Uterus (tissue), 3 donors: ENCODE measurements at regions not wholly inside any gene's neighbourhood (a gene's known extent, or its start where the extent isn't known, plus 50 kb on each side); places are given as distances from the start of the nearest gene placed in this dataset.

Experiments
- DNase-seq, 2 donors: peaks; one replicate each; pipeline ENCODE4 v3.0.0-alpha.2; 2019 to 2020
- H3K27ac ChIP-seq, 2 donors: fragments of 200-600 bp; sonication (generic); 1 replicate in 1 of 2; 2 replicates in 1 of 2; pipeline ENCODE4 v1.5.1; 2016 to 2018
- H3K27me3 ChIP-seq, 2 donors: fragments of 200-600 bp; sonication (generic); one replicate each; pipeline ENCODE4 v1.5.1; 2018 to 2019; ENCODE audit warnings: control low read depth in 1 of 2
- H3K36me3 ChIP-seq, 2 donors: fragments of 200-600 bp; sonication (generic); one replicate each; pipeline ENCODE4 v1.5.1; 2019; ENCODE audit warnings: control low read depth in 1 of 2
- H3K4me1 ChIP-seq, 2 donors: fragments of 200-600 bp; sonication (generic); one replicate each; pipeline ENCODE4 v1.5.1; 2018 to 2019; ENCODE audit warnings: control low read depth in 1 of 2
- H3K4me3 ChIP-seq, 2 donors: fragments of 200-600 bp; sonication (generic); 1 replicate in 1 of 2; 2 replicates in 1 of 2; pipeline ENCODE4 v1.5.1; 2018 to 2019; ENCODE audit warnings: mild to moderate bottlenecking in 1 of 2
- H3K9me3 ChIP-seq, 2 donors: fragments of 200-600 bp; sonication (generic); one replicate each; pipeline ENCODE4 v1.5.1; 2019; ENCODE audit warnings: control low read depth in 1 of 2
- POLR2A ChIP-seq, 2 donors: fragments of 450-650 bp; IDR thresholded peaks; one replicate each; pipeline ENCODE4 v1.6.1; 2016; ENCODE audit warnings: antibody characterized with exemption in 2 of 2, mild to moderate bottlenecking in 1 of 2, moderate library complexity in 1 of 2
- intact Hi-C: fragments of 100-400 bp; cut with DNase I; formaldehyde crosslinking; loops from one replicate; pipeline ENCODE4 v1.15.1; 2023; ENCODE audit warnings: low total_unique reads
- TF ChIP-seq, protein P1 (sequence below), 4 experiments: fragments of 200-600 bp in 2 of 4; fragments of 450-650 bp in 2 of 4; sonication (generic) in 2 of 4; IDR thresholded peaks; one replicate each; pipeline ENCODE4 v1.5.1; 2016 to 2019; ENCODE audit warnings: antibody characterized with exemption in 4 of 4, mild to moderate bottlenecking in 2 of 4, moderate library complexity in 1 of 4
- donor health status: DM: yes; HTN: yes; CAD: no.

DNA sequence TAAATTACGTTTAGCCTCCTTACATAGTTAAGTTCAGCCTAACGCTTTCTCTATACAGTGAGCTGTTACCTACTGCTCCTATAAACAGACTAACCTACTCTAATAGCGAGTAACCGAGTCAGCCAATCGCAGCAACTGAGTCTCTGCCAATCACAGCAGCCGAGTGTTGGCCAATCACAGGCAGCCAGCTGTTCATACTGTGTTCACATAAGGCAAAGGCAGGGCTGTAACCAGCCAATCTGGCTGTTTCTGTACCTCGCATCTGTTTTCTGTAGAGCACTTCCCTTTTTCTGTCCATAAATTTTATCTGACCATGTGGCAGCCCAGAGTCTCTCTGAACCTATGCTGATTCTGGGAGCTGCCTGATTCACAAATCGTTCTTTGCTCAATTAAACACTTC, 263.9 kb upstream of the JARID2 start:
- intact Hi-C loops, result no loop called here
- Histone ChIP-seq H3K27me3 (no peaks in the 10 kb centered on the region), H3K9me3 (no peaks in the 10 kb centered on the region), H3K36me3 (no peaks in the 10 kb centered on the region), H3K4me1 (no peaks in the 10 kb centered on the region), H3K4me3 (no peak overlapping the region), H3K27ac (no peak overlapping the region)
- TF ChIP-seq, protein P1, sequence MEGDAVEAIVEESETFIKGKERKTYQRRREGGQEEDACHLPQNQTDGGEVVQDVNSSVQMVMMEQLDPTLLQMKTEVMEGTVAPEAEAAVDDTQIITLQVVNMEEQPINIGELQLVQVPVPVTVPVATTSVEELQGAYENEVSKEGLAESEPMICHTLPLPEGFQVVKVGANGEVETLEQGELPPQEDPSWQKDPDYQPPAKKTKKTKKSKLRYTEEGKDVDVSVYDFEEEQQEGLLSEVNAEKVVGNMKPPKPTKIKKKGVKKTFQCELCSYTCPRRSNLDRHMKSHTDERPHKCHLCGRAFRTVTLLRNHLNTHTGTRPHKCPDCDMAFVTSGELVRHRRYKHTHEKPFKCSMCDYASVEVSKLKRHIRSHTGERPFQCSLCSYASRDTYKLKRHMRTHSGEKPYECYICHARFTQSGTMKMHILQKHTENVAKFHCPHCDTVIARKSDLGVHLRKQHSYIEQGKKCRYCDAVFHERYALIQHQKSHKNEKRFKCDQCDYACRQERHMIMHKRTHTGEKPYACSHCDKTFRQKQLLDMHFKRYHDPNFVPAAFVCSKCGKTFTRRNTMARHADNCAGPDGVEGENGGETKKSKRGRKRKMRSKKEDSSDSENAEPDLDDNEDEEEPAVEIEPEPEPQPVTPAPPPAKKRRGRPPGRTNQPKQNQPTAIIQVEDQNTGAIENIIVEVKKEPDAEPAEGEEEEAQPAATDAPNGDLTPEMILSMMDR (IDR thresholded peaks at IDR 0.05), result no peak
- no peak for TF ChIP-seq POLR2A (IDR thresholded peaks at IDR 0.05)
- no peak for DNase-seq

DNA sequence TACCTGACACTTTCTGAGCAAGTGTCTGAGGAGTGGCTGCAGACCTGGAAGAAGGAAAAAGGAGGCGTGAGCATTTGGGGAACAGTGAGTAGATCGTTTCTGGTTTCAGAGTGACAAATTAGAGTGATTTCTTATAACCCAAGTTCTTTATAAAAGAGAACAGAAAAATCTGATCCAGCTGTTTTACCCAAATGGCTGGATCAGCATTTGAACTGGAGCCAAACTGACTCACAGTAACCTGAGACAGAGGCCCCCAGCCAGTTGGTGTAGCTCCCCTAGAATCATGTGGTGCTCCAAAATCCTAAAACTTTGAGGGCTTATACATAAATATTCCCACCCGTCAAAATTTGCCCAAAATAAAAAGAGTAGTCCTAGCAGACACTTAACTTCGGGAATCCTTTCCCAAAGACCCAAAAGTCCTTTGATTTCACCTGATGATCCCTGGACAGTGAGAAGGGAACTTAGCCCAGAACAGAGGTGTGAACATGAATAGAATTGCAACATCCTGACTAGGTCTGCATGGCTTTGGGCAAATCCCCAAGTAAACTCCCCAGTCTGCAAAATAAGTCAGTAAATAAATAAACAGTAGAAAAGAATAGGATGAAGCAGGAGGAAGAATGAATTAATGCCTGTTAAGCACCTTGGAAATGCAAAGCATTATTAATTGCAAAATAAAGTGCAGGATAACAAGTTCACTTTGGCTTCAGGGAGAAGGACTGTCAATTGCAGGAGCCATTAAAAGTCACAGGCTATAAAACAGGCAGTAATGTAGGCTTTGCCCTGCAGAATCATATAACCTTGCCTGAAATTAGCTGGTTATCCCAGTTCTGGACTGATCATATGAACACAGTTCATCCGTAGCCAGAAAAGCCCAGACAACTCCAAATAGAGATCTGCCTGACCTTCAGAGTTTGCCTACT, 262.0 kb upstream of the JARID2 start:
- intact Hi-C loops, result no loop called here
- H3K4me3 ChIP-seq, result no peak overlapping the region
- no peaks in the 10 kb centered on the region for H3K4me1 ChIP-seq
- no peaks in the 10 kb centered on the region for H3K36me3 ChIP-seq
- DNase-seq, result no peak
- no peaks in the 10 kb centered on the region for H3K9me3 ChIP-seq
- H3K27ac ChIP-seq, result no peak overlapping the region
- no peaks in the 10 kb centered on the region for H3K27me3 ChIP-seq
- no peak for TF ChIP-seq POLR2A (IDR thresholded peaks at IDR 0.05)

DNA sequence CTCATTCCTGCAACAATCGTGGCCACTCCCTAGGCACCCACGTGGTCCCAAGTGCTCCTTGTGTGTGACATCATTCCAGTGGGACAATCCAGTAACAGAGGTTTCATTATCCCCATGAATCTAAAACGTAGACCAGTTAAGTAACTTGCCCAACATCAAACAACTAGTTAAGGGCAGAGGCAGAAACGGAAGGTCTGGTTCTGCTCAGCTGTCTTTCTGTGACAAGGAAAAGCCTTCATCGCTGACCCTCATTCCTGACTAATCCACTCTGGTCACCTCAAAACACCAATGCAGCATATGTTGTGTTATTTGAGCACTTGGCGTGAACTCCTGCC, 261.4 kb upstream of the JARID2 start:
- TF ChIP-seq, protein P1 (IDR thresholded peaks at IDR 0.05), result no peak
- no peak for TF ChIP-seq POLR2A (IDR thresholded peaks at IDR 0.05)
- intact Hi-C loops, result no loop called here
- no peaks in the 10 kb centered on the region for H3K4me1 ChIP-seq
- H3K27me3 ChIP-seq, result no peaks in the 10 kb centered on the region
- no peak for DNase-seq
- H3K27ac ChIP-seq, result no peak overlapping the region
- no peaks in the 10 kb centered on the region for H3K36me3 ChIP-seq
- H3K9me3 ChIP-seq, result no peaks in the 10 kb centered on the region
- H3K4me3 ChIP-seq, result no peak overlapping the region

DNA sequence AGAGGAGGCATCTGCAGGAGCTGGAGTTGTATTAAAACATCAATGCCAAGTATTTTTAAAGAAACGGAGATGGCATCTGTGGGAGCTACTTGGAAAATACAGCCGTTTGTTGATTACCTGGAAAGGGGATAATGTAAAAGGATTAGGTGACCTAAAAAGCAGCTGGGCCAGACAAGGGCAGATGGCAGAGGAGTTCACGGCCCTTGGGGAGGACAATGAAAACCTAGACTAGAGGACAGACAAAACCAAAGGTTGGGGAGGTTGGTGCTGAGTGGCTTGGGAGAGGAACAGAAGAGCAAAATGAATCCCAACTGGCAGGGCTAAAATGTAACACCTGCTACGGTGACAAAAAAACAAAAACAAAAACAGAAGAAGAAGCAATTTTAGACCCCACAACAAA, 260.5 kb upstream of the JARID2 start:
- Histone ChIP-seq H3K4me1 (no peaks in the 10 kb centered on the region), H3K36me3 (no peaks in the 10 kb centered on the region), H3K4me3 (no peak overlapping the region), H3K27me3 (no peaks in the 10 kb centered on the region), H3K27ac (no peak overlapping the region), H3K9me3 (no peaks in the 10 kb centered on the region)
- TF ChIP-seq, protein P1 (IDR thresholded peaks at IDR 0.05), result no peak
- no peak for TF ChIP-seq POLR2A (IDR thresholded peaks at IDR 0.05)
- no peak for DNase-seq
- intact Hi-C loops, result no loop called here

DNA sequence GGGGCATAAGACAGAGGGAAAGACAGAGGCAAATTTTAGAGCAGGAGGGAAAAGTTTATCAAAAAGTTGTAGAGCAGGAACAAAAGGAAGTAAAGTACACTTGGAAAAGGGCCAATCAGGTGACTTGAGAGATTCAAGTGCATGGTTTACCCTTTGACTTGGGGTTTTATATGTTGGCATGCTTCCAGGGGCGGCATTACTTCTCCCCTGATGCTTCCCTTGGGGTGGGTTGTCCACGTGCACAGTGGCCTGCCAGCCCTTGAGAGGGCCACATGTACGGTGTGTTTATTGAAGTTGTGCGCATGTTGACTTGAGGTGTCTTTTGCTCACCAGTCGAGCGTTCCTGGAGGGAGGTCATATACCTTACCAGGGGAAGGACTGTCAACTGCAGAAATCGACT, 259.5 kb upstream of the JARID2 start:
- no peaks in the 10 kb centered on the region for H3K27me3 ChIP-seq
- intact Hi-C loops, result no loop called here
- no peak overlapping the region for H3K27ac ChIP-seq
- H3K36me3 ChIP-seq, result no peaks in the 10 kb centered on the region
- TF ChIP-seq, protein P1 (IDR thresholded peaks at IDR 0.05), result no peak
- TF ChIP-seq POLR2A (IDR thresholded peaks at IDR 0.05), result no peak
- H3K4me1 ChIP-seq, result no peaks in the 10 kb centered on the region
- DNase-seq, result no peak
- no peak overlapping the region for H3K4me3 ChIP-seq
- no peaks in the 10 kb centered on the region for H3K9me3 ChIP-seq
